ENCODE measurements at regions not wholly inside any gene's neighbourhood (a gene's known extent, or its start where the extent isn't known, plus 50 kb on each side); places are given as distances from the start of the nearest gene placed in this dataset.
"Not testable (repeated sequence)": the region's sequence is repeated elsewhere in the genome, so short reads cannot be mapped to it uniquely, and the experiment has no call there.

DNA sequence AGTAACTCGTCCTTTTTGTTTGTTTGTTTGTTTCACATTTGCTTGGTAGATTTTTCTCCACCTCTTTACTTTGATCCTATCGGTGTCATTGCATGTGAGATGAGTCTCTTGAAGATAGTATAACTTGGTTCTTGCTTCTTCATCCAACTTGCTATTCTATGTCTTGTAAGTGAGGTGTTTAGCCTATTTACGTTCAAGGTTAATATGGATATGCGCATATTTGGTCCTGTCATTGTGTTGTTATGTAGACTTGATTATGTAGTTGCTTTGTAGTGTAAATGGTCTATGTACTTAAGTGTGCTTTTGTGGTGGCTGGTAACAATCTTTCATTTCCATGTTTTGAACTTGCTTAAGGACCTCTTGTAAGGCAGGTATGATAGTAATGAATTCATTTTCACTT lies 192.8 kb upstream of the MAGI2 start:
- DNase-seq = no peak
- TF ChIP-seq POLR2A (IDR thresholded peaks at IDR 0.05; ENCODE audit: low read length) (no peak), GATA1 (IDR thresholded peaks at IDR 0.05; ENCODE audit: low read depth, low read length) (no peak)

DNA sequence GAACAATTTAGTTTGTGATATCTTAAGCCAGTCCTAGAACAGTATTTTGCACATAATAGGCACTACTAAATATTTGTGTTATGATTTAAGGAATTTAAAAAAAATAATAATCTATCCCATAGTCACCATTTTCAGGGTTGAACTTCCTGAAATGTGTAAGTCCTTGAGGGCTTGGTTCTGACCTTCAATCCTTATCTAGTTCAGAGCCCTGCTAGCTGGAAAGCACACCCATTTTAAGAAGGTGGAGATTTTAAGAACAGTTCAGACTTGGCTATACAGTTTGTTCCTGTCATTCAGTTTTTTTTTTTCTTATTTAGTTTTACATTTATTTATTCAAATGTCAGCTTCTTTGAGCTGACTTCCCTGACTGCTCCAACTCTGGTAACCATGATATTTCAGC lies 183.4 kb upstream of the MAGI2 start:
- no peak for TF ChIP-seq POLR2A (IDR thresholded peaks at IDR 0.05; ENCODE audit: low read length)
- no peak for TF ChIP-seq GATA1 (IDR thresholded peaks at IDR 0.05; ENCODE audit: low read depth, low read length)
- DNase-seq = no peak

- DNase-seq = not testable (repeated sequence)
Measured at GRCh38 chr7:79625921-79626320, 172.5 kb upstream of the MAGI2 start.

GRCh38 chr7:79624336-79624735 lies 170.9 kb upstream of the MAGI2 start:
- no peak for DNase-seq
- TF ChIP-seq GATA1 (IDR thresholded peaks at IDR 0.05; ENCODE audit: low read depth, low read length) (no peak), POLR2A (IDR thresholded peaks at IDR 0.05; ENCODE audit: low read length) (no peak)

DNA sequence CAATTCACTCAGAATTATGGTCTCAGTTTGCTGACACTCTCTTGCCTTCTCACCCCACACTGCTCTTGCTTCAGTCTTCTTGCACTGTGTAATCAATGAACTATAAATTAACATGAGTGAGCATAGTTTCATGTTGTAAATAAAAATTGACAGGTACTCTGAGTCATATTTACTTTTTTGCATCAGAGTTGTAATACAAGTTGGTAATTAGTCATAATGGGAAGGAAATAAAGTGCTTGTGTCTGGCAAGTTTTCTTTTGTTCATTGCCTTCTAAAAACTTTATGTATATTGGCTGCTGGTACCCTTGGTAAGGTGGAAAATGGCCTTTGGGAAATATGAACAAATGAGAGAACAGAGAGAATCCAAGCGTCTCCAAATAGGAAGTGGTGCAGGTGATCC lies 169.3 kb upstream of the MAGI2 start:
- DNase-seq = no peak
- TF ChIP-seq POLR2A (IDR thresholded peaks at IDR 0.05; ENCODE audit: low read length) (no peak), GATA1 (IDR thresholded peaks at IDR 0.05; ENCODE audit: low read depth, low read length) (no peak)

DNA sequence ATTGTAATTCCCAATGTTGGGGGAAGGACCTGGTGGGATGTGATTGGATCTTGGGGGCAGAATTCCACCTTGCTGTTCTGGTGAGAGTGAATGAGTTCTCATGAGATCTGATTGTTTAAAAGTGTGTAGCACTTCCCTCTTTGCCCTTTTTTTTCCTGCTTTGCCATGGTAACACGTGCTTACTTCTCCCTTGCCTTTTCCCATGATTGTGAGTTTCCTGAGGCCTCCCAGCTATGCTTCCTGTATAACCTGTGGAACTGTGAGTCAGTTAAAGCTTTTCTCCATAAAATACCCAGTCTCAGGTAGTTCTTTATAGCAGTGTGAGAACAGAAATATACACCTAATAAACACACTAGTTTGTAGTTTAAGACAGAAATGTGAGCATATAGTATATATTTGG lies 166.8 kb upstream of the MAGI2 start:
- no peak for DNase-seq
- no peak for TF ChIP-seq POLR2A (IDR thresholded peaks at IDR 0.05; ENCODE audit: low read length)
- TF ChIP-seq GATA1 (IDR thresholded peaks at IDR 0.05; ENCODE audit: low read depth, low read length) = no peak

DNA sequence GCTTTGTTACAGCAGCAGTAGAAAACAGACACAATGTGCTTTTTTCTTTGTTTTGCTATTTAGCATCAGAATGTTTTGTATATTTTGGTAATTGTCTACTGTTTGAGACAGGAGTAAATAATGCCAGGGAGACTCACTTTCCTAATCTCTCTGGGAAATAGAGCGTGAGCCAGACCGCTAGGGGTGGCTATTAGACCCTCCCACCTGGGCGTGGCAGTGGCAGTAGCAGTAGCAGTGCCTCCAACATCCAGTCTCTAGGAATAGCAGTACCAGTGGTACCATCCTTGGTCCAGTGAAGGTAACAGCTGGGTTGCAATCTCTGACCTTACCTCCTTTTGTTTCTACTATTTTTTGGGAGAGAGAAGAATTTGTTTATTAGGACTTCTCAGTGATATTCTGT lies 165.7 kb upstream of the MAGI2 start:
- TF ChIP-seq GATA1 (IDR thresholded peaks at IDR 0.05; ENCODE audit: low read depth, low read length) (no peak), POLR2A (IDR thresholded peaks at IDR 0.05; ENCODE audit: low read length) (no peak)
- DNase-seq = no peak

DNA sequence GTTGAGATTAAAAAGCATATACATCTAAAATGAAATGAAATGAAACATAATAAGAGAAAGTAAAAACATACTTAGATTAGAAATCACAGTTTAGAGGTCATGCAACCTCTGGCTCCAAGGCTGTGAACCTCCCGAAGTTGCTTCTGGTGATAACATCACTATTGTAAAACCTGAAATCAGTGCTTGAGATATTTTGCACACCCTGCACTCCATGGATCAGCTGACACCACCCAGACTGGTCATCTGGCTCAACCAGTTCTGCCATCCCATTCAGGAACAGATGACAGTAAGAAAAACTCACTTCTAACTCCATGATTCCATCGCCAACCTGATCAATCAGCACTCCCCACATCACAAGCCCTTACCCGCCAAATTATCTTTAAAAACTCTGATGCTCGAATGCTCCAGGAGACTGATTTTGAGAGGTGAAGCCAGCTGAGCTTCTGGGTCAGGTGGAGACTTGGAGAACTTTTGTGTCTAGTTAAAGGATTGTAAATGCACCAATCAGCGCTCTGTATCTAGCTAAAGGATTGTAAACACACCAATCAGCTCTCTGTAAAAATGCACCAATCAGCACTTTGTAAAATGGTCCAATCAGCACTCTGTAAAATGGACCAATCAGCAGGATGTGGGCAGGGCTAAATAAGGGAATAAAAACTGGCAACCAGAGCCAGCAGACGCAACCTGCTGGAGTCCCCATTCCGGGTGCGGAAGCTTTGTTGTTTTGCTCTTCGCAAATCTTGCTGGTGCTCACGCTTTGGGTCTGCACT lies 162.6 kb upstream of the MAGI2 start:
- DNase-seq = no peak
- TF ChIP-seq POLR2A (IDR thresholded peaks at IDR 0.05; ENCODE audit: low read length) (no peak), GATA1 (IDR thresholded peaks at IDR 0.05; ENCODE audit: low read depth, low read length) (no peak)

DNA sequence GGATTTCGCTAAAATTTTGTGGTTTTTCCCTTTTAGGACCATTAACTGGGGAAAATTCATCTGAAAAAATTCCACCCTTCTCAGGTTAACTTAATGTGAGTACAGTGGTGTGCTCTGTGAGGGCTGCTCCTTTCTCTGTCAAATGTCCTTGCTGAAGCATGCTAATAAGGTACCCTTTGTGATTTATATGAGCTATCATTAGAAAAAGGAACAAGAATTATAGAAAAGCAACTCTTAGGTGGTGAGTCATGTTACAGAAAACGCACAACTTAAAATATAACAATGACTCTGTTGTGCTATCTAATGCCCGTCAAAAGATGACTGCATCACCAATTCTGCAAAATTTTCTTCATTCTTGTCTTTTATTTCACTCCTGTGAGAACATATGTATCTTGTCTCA lies 162.0 kb upstream of the MAGI2 start:
- TF ChIP-seq POLR2A (IDR thresholded peaks at IDR 0.05; ENCODE audit: low read length) = no peak
- no peak for TF ChIP-seq GATA1 (IDR thresholded peaks at IDR 0.05; ENCODE audit: low read depth, low read length)
- no peak for DNase-seq

DNA sequence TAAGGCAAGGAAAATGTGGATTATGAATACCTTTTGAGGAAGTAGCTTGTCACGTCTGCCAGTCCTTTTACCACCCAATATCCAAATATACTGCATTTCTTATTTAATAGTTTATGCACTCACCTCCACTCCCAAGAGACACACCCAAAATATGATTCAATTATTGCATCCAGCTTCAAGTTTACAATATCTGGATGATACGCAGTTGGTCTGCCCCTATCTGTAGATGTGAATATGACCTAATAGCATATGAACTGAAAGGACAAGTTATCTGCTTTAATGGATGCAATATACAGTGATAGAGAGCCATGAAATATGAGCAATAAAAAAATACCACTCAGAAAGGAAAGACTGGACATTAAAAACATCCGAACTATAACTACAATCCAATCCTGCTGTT lies 159.4 kb upstream of the MAGI2 start:
- no peak for DNase-seq
- TF ChIP-seq GATA1 (IDR thresholded peaks at IDR 0.05; ENCODE audit: low read depth, low read length) (no peak), POLR2A (IDR thresholded peaks at IDR 0.05; ENCODE audit: low read length) (no peak)

DNA sequence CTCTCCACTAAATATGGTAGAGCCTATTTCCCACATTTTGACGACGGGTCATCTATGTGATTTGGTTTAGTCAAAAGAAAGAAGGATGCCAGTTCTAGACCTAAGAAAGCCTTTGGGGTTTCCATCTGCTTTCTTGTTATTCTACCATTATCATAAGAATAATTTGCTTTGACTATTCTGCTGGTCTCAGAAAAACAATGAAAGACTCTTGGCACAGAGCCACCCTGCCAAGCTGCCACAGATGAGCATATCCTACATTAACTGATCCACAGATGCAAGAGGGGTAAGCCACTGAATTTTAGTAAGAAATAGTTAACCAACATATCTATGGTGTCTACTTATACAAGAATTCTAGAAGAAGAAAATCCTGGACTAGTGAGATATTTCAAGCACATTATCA lies 158.6 kb upstream of the MAGI2 start:
- TF ChIP-seq GATA1 (IDR thresholded peaks at IDR 0.05; ENCODE audit: low read depth, low read length) = no peak
- TF ChIP-seq POLR2A (IDR thresholded peaks at IDR 0.05; ENCODE audit: low read length) = no peak
- no peak for DNase-seq

- no peak for DNase-seq
- no peak for TF ChIP-seq POLR2A (IDR thresholded peaks at IDR 0.05; ENCODE audit: low read length)
Measured at GRCh38 chr7:79610748-79611304, 157.4 kb upstream of the MAGI2 start.

DNA sequence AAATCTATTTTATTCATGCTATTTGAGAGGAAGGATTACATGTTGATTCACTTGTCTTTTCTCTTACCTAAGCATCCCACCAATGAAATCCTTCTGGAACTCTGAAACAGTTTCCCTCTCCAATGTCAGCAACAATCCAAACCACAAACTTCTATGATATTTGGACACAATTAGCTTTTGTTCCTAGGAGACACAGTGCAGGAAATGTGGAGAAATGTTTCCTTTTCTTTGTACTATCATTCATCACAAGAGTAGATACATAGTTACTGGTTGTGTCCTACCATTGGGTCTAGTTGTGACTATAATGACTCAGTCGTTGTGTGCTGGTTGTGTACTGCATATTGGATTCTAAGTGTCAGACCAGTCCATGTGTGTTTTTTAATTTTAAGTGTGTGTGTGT lies 156.8 kb upstream of the MAGI2 start:
- DNase-seq = no peak
- TF ChIP-seq GATA1 (IDR thresholded peaks at IDR 0.05; ENCODE audit: low read depth, low read length) = no peak
- no peak for TF ChIP-seq POLR2A (IDR thresholded peaks at IDR 0.05; ENCODE audit: low read length)

DNA sequence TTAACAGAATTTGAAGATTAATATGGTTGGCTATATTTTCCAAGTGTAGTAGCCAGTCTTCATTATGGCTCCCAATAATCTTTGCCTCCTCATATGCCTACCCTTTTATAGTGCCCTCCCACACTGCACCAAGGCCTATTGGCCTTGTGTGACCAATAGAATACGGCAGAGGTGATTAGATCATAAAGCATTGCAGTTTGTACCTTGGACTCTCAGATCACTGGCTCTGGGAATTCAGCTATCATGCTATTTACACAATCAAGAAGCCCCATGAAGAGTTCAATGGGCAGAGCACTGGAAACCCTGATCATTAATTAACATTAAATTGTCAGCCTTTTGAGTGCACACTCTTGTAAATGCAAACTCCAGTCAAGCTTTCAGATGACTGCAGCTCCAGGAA lies 154.5 kb upstream of the MAGI2 start:
- DNase-seq = no peak
- TF ChIP-seq POLR2A (IDR thresholded peaks at IDR 0.05; ENCODE audit: low read length) (no peak), GATA1 (IDR thresholded peaks at IDR 0.05; ENCODE audit: low read depth, low read length) (no peak)

- no peak for TF ChIP-seq GATA1 (IDR thresholded peaks at IDR 0.05; ENCODE audit: low read depth, low read length)
- no peak for TF ChIP-seq POLR2A (IDR thresholded peaks at IDR 0.05; ENCODE audit: low read length)
- DNase-seq = no peak
Measured at GRCh38 chr7:79604841-79605240, 151.4 kb upstream of the MAGI2 start.
